Natural killer cell treated with Interleukin-12 subunit alpha and Interleukin-12 subunit beta and Interleukin-15 and Interleukin-18, amount 100 ng/mL, for 72 hours (primary cell): ENCODE measurements at regions not wholly inside any gene's neighbourhood (a gene's known extent, or its start where the extent isn't known, plus 50 kb on each side); places are given as distances from the start of the nearest gene placed in this dataset.

ENCODE experiments used
- ATAC-seq, 2 donors: fragments of 150-1000 bp; cut with Tn5 transposase in 1 of 2; sonication (Bioruptor Pico), chemical (Tn5 transposase) in 1 of 2; 2 replicates each; pipeline ENCODE4 v1.10.0; 2021
- DNase-seq: peaks from one replicate; pipeline ENCODE4 v3.0.0; 2022; ENCODE audit warnings: low spot score
- H3K27ac Mint-ChIP-seq, 2 donors: 1 replicate in 1 of 2; 2 replicates in 1 of 2; pipeline ENCODE4 v1.8.0; 2022; ENCODE audit warnings: mixed read lengths in 2 of 2, mild to moderate bottlenecking in 1 of 2, moderate library complexity in 1 of 2
- H3K27me3 Mint-ChIP-seq, 2 donors: 1 replicate in 1 of 2; 2 replicates in 1 of 2; pipeline ENCODE4 v1.8.0; 2022; ENCODE audit warnings: mixed read lengths in 2 of 2
- H3K36me3 Mint-ChIP-seq: one replicate; pipeline ENCODE4 v1.8.0; 2022; ENCODE audit warnings: mixed read lengths
- H3K4me1 Mint-ChIP-seq, 2 donors: 1 replicate in 1 of 2; 2 replicates in 1 of 2; pipeline ENCODE4 v1.8.0; 2022; ENCODE audit warnings: low read depth in 2 of 2, mixed read lengths in 2 of 2, mild to moderate bottlenecking in 1 of 2
- H3K4me3 Mint-ChIP-seq: one replicate; pipeline ENCODE4 v1.8.0; 2022; ENCODE audit warnings: mixed read lengths
- H3K9me3 Mint-ChIP-seq: 2 replicates; pipeline ENCODE4 v1.8.0; 2022; ENCODE audit warnings: mixed read lengths

GRCh38 chr1:57655161-57655560 is 231.3 kb upstream of the DAB1 start:
- H3K4me1 Mint-ChIP-seq: no peaks in the 10 kb centered on the region
- no peaks in the 10 kb centered on the region for H3K36me3 Mint-ChIP-seq
- H3K9me3 Mint-ChIP-seq: no peaks in the 10 kb centered on the region
- H3K27me3 Mint-ChIP-seq: no peaks in the 10 kb centered on the region
- no peak overlapping the region for H3K4me3 Mint-ChIP-seq
- H3K27ac Mint-ChIP-seq: no peak overlapping the region
- ATAC-seq (no peak), DNase-seq (no peak)

- H3K9me3 Mint-ChIP-seq: peaks cover 2% of the 10 kb centered on the region
- no peaks in the 10 kb centered on the region for H3K4me1 Mint-ChIP-seq
- H3K4me3 Mint-ChIP-seq: no peak overlapping the region
- H3K36me3 Mint-ChIP-seq: no peaks in the 10 kb centered on the region
- no peak overlapping the region for H3K27ac Mint-ChIP-seq
- DNase-seq (no peak), ATAC-seq (no peak)
- H3K27me3 Mint-ChIP-seq: peaks cover 0 to 14% of the 10 kb centered on the region in 2 donors
Measured at GRCh38 chr1:57644667-57645066, 220.8 kb upstream of the DAB1 start.

- Mint-ChIP-seq H3K9me3 (peaks cover 2% of the 10 kb centered on the region), H3K4me1 (no peaks in the 10 kb centered on the region)
- ATAC-seq: no peak
Measured at GRCh38 chr1:57638239-57638638, 214.4 kb upstream of the DAB1 start.

GRCh38 chr1:57637155-57637554 is 213.3 kb upstream of the DAB1 start:
- DNase-seq: no peak
- H3K27me3 Mint-ChIP-seq: peaks cover 0 to 16% of the 10 kb centered on the region in 2 donors

More at GRCh38 chr1:57638239-57638638, 214.4 kb upstream of the DAB1 start:
- Mint-ChIP-seq H3K27me3 (peaks cover 0 to 14% of the 10 kb centered on the region in 2 donors), H3K4me3 (no peak overlapping the region), H3K36me3 (no peaks in the 10 kb centered on the region), H3K27ac (no peak overlapping the region)
- no peak for DNase-seq

GRCh38 chr1:57633881-57634280 is 210.0 kb upstream of the DAB1 start:
- Mint-ChIP-seq H3K4me3 (no peak overlapping the region), H3K9me3 (no peaks in the 10 kb centered on the region), H3K27ac (no peak overlapping the region), H3K36me3 (no peaks in the 10 kb centered on the region), H3K4me1 (no peaks in the 10 kb centered on the region), H3K27me3 (peaks cover 9 to 15% of the 10 kb centered on the region in 2 donors)
- ATAC-seq (no peak), DNase-seq (no peak)

More at GRCh38 chr1:57637155-57637554, 213.3 kb upstream of the DAB1 start:
- H3K9me3 Mint-ChIP-seq: peaks cover 2% of the 10 kb centered on the region
- ATAC-seq: no peak
- no peaks in the 10 kb centered on the region for H3K4me1 Mint-ChIP-seq
- no peak overlapping the region for H3K4me3 Mint-ChIP-seq
- no peaks in the 10 kb centered on the region for H3K36me3 Mint-ChIP-seq
- no peak overlapping the region for H3K27ac Mint-ChIP-seq

GRCh38 chr1:57633056-57633455 is 209.2 kb upstream of the DAB1 start:
- Mint-ChIP-seq H3K4me1 (no peaks in the 10 kb centered on the region), H3K27me3 (peaks cover 9 to 12% of the 10 kb centered on the region in 2 donors), H3K27ac (no peak overlapping the region), H3K4me3 (no peak overlapping the region), H3K9me3 (no peaks in the 10 kb centered on the region), H3K36me3 (no peaks in the 10 kb centered on the region)
- no peak for ATAC-seq
- no peak for DNase-seq

GRCh38 chr1:57632401-57632800 is 208.5 kb upstream of the DAB1 start:
- no peak overlapping the region for H3K27ac Mint-ChIP-seq
- ATAC-seq: no peak
- no peaks in the 10 kb centered on the region for H3K36me3 Mint-ChIP-seq
- no peaks in the 10 kb centered on the region for H3K4me1 Mint-ChIP-seq
- peaks cover 9 to 12% of the 10 kb centered on the region in 2 donors for H3K27me3 Mint-ChIP-seq
- no peak for DNase-seq
- no peaks in the 10 kb centered on the region for H3K9me3 Mint-ChIP-seq
- H3K4me3 Mint-ChIP-seq: no peak overlapping the region

GRCh38 chr1:57627612-57628011 is 203.8 kb upstream of the DAB1 start:
- no peak overlapping the region for H3K4me3 Mint-ChIP-seq
- no peaks in the 10 kb centered on the region for H3K9me3 Mint-ChIP-seq
- H3K4me1 Mint-ChIP-seq: no peaks in the 10 kb centered on the region
- ATAC-seq (no peak), DNase-seq (no peak)
- H3K27me3 Mint-ChIP-seq: peaks cover 9 to 13% of the 10 kb centered on the region in 2 donors
- H3K36me3 Mint-ChIP-seq: no peaks in the 10 kb centered on the region
- no peak overlapping the region for H3K27ac Mint-ChIP-seq

- peaks cover under 1 to 7% of the 10 kb centered on the region in 2 donors for H3K27me3 Mint-ChIP-seq
- H3K9me3 Mint-ChIP-seq: no peaks in the 10 kb centered on the region
- no peaks in the 10 kb centered on the region for H3K36me3 Mint-ChIP-seq
- H3K4me1 Mint-ChIP-seq: no peaks in the 10 kb centered on the region
- H3K4me3 Mint-ChIP-seq: no peak overlapping the region
- DNase-seq (no peak), ATAC-seq (no peak)
- H3K27ac Mint-ChIP-seq: no peak overlapping the region
Measured at GRCh38 chr1:57623791-57624538, 200.1 kb upstream of the DAB1 start.

- Mint-ChIP-seq H3K27ac (no peak overlapping the region), H3K9me3 (no peaks in the 10 kb centered on the region), H3K27me3 (peaks cover 0 to 7% of the 10 kb centered on the region in 2 donors), H3K4me3 (no peak overlapping the region), H3K4me1 (no peaks in the 10 kb centered on the region), H3K36me3 (no peaks in the 10 kb centered on the region)
- ATAC-seq (no peak), DNase-seq (no peak)
Measured at GRCh38 chr1:57623039-57623790, 199.4 kb upstream of the DAB1 start.

GRCh38 chr1:57621776-57622175 is 197.9 kb upstream of the DAB1 start:
- Mint-ChIP-seq H3K27me3 (peaks cover 0 to 9% of the 10 kb centered on the region in 2 donors), H3K27ac (no peak overlapping the region)

GRCh38 chr1:57620605-57621004 is 196.7 kb upstream of the DAB1 start:
- H3K27me3 Mint-ChIP-seq: peaks cover 0 to 12% of the 10 kb centered on the region in 2 donors
- DNase-seq: no peak
- peaks cover 6% of the 10 kb centered on the region for H3K9me3 Mint-ChIP-seq
- H3K36me3 Mint-ChIP-seq: no peaks in the 10 kb centered on the region
- peaks cover 0 to 4% of the 10 kb centered on the region in 2 donors for H3K4me1 Mint-ChIP-seq
- no peak overlapping the region for H3K4me3 Mint-ChIP-seq
- no peak overlapping the region for H3K27ac Mint-ChIP-seq
- no peak for ATAC-seq

More at GRCh38 chr1:57621776-57622175, 197.9 kb upstream of the DAB1 start:
- ATAC-seq (no peak), DNase-seq (no peak)
- peaks cover 3% of the 10 kb centered on the region for H3K9me3 Mint-ChIP-seq
- no peaks in the 10 kb centered on the region for H3K4me1 Mint-ChIP-seq
- no peak overlapping the region for H3K4me3 Mint-ChIP-seq
- no peaks in the 10 kb centered on the region for H3K36me3 Mint-ChIP-seq

GRCh38 chr1:57616921-57617320 is 193.1 kb upstream of the DAB1 start:
- DNase-seq (no peak), ATAC-seq (no peak)
- Mint-ChIP-seq H3K27ac (no peak overlapping the region), H3K4me1 (peaks cover 0 to 4% of the 10 kb centered on the region in 2 donors), H3K9me3 (peaks cover 6% of the 10 kb centered on the region), H3K4me3 (no peak overlapping the region), H3K36me3 (no peaks in the 10 kb centered on the region), H3K27me3 (peaks cover 5 to 7% of the 10 kb centered on the region in 2 donors)

- no peak for DNase-seq
- Mint-ChIP-seq H3K4me3 (no peak overlapping the region), H3K36me3 (no peaks in the 10 kb centered on the region), H3K4me1 (peaks cover 0 to 4% of the 10 kb centered on the region in 2 donors), H3K27ac (no peak overlapping the region), H3K27me3 (peaks cover 5 to 17% of the 10 kb centered on the region in 2 donors), H3K9me3 (peaks cover 6% of the 10 kb centered on the region)
- ATAC-seq: no peak
Measured at GRCh38 chr1:57615956-57616355, 192.1 kb upstream of the DAB1 start.
